H9 (cell line): ENCODE measurements at regions not wholly inside any gene's neighbourhood (a gene's known extent, or its start where the extent isn't known, plus 50 kb on each side); places are given as distances from the start of the nearest gene placed in this dataset.

Source experiments
- DNase-seq: peaks from one replicate; pipeline ENCODE4 v3.0.0-alpha.2; 2017
- H2AFZ ChIP-seq: one replicate; pipeline ENCODE4 v1.6.1; 2013; ENCODE audit warnings: mild to moderate bottlenecking, low read length, control low read depth, moderate library complexity
- H2AK5ac ChIP-seq: 2 replicates; pipeline ENCODE4 v1.6.1; 2013; ENCODE audit warnings: low read length, control low read depth, mixed read lengths; ENCODE audit not compliant: insufficient read length
- H2BK120ac ChIP-seq: one replicate; pipeline ENCODE4 v1.6.1; 2013; ENCODE audit warnings: low read depth, mild to moderate bottlenecking, low read length, control low read depth, inconsistent platforms; ENCODE audit not compliant: poor library complexity, severe bottlenecking
- H2BK12ac ChIP-seq: 2 replicates; pipeline ENCODE4 v1.6.1; 2013; ENCODE audit warnings: low read length, control low read depth, mixed read lengths, low read depth; ENCODE audit not compliant: insufficient read length
- H2BK15ac ChIP-seq: 2 replicates; pipeline ENCODE4 v1.6.1; 2013; ENCODE audit warnings: low read depth, low read length, control low read depth
- H2BK20ac ChIP-seq: one replicate; pipeline ENCODE4 v1.6.1; 2013; ENCODE audit warnings: low read depth, mild to moderate bottlenecking, low read length, control low read depth, inconsistent platforms; ENCODE audit not compliant: poor library complexity, severe bottlenecking
- H2BK5ac ChIP-seq: 2 replicates; pipeline ENCODE4 v1.6.1; 2013; ENCODE audit warnings: low read length, control low read depth, mixed read lengths; ENCODE audit not compliant: insufficient read length
- H3K14ac ChIP-seq: 2 replicates; pipeline ENCODE4 v1.6.1; 2013; ENCODE audit warnings: low read length, control low read depth; ENCODE audit not compliant: insufficient read depth
- H3K18ac ChIP-seq: 2 replicates; pipeline ENCODE4 v1.6.1; 2013; ENCODE audit warnings: low read depth, mild to moderate bottlenecking, mixed read lengths, low read length, control low read depth; ENCODE audit not compliant: insufficient read length
- H3K23ac ChIP-seq: 2 replicates; pipeline ENCODE4 v1.6.1; 2013; ENCODE audit warnings: low read length, control low read depth, mixed read lengths, low read depth; ENCODE audit not compliant: insufficient read length
- H3K23me2 ChIP-seq: 2 replicates; pipeline ENCODE4 v1.6.1; 2013; ENCODE audit warnings: low read depth, mild to moderate bottlenecking, mixed read lengths, low read length, control low read depth; ENCODE audit not compliant: insufficient read length, poor library complexity, severe bottlenecking
- H3K27ac ChIP-seq: 2 replicates; pipeline ENCODE4 v1.5.1; 2013; ENCODE audit warnings: low read length, control low read depth, mixed read lengths, low read depth; ENCODE audit not compliant: insufficient read length
- H3K27me3 ChIP-seq: 2 replicates; pipeline ENCODE4 v1.6.1; 2013; ENCODE audit warnings: low read length, control low read depth, inconsistent platforms; ENCODE audit not compliant: insufficient read depth
- H3K4ac ChIP-seq: 2 replicates; pipeline ENCODE4 v1.6.1; 2013; ENCODE audit warnings: low read depth, mild to moderate bottlenecking, control low read depth, inconsistent platforms, low read length, moderate library complexity
- H3K4me1 ChIP-seq: 2 replicates; pipeline ENCODE4 v1.6.1; 2013; ENCODE audit warnings: low read length, control low read depth, inconsistent platforms; ENCODE audit not compliant: insufficient read depth
- H3K4me2 ChIP-seq: 2 replicates; pipeline ENCODE4 v1.6.1; 2013; ENCODE audit warnings: low read length, control low read depth, mixed read lengths; ENCODE audit not compliant: insufficient read length, insufficient read depth
- H3K56ac ChIP-seq: 2 replicates; pipeline ENCODE4 v1.6.1; 2013; ENCODE audit warnings: low read depth, mild to moderate bottlenecking, mixed read lengths, low read length, control low read depth; ENCODE audit not compliant: insufficient read length
- H3K79me1 ChIP-seq: 2 replicates; pipeline ENCODE4 v1.6.1; 2013; ENCODE audit warnings: low read depth, mild to moderate bottlenecking, moderate library complexity, low read length, control low read depth, inconsistent platforms; ENCODE audit not compliant: insufficient read depth, poor library complexity, severe bottlenecking
- H3K79me2 ChIP-seq: 2 replicates; pipeline ENCODE4 v1.6.1; 2013; ENCODE audit warnings: low read length, control low read depth, inconsistent platforms; ENCODE audit not compliant: insufficient read depth
- H3K9ac ChIP-seq: 2 replicates; pipeline ENCODE4 v1.6.1; 2013; ENCODE audit warnings: low read length, control low read depth, mixed read lengths; ENCODE audit not compliant: insufficient read length; ENCODE audit errors: extremely low read depth
- H3K9me3 ChIP-seq: one replicate; pipeline ENCODE4 v1.6.1; 2013; ENCODE audit warnings: low read depth, low read length, inconsistent platforms; ENCODE audit not compliant: control insufficient read depth
- H3T11ph ChIP-seq: one replicate; pipeline ENCODE4 v1.6.1; 2013; ENCODE audit warnings: mild to moderate bottlenecking, low read length, control low read depth, inconsistent platforms
- H4K20me1 ChIP-seq: one replicate; pipeline ENCODE4 v1.6.1; 2013; ENCODE audit not compliant: control insufficient read depth, insufficient read length, insufficient read depth
- H4K5ac ChIP-seq: 2 replicates; pipeline ENCODE4 v1.6.1; 2013; ENCODE audit warnings: low read depth, mild to moderate bottlenecking, mixed read lengths, low read length, control low read depth; ENCODE audit not compliant: insufficient read length
- H4K8ac ChIP-seq: replicated peaks from 2 replicates; pipeline ENCODE4 v1.6.1; 2013; ENCODE audit warnings: low read length, control low read depth, mixed read lengths, low read depth; ENCODE audit not compliant: insufficient read length
- H4K91ac ChIP-seq: 2 replicates; pipeline ENCODE4 v1.6.1; 2013; ENCODE audit warnings: low read depth, mild to moderate bottlenecking, moderate library complexity, mixed read lengths, low read length, control low read depth; ENCODE audit not compliant: insufficient read length
- H3K27ac Mint-ChIP-seq, 3 experiments: 2 replicates in 2 of 3; 3 replicates in 1 of 3; pipeline ENCODE4 v1.8.0; 2020 to 2021; ENCODE audit warnings: mixed read lengths in 3 of 3, mild to moderate bottlenecking in 1 of 3, moderate library complexity in 1 of 3
- H3K27me3 Mint-ChIP-seq: 2 replicates; pipeline ENCODE4 v1.8.0; 2021; ENCODE audit warnings: low read depth, mild to moderate bottlenecking, moderate library complexity, mixed read lengths
- H3K36me3 Mint-ChIP-seq, 3 experiments: 2 replicates in 2 of 3; 3 replicates in 1 of 3; pipeline ENCODE4 v1.8.0; 2020 to 2021; ENCODE audit warnings: low read depth in 3 of 3, mixed read lengths in 3 of 3; ENCODE audit not compliant: insufficient read depth in 1 of 3
- H3K4me1 Mint-ChIP-seq, 2 experiments: 2 replicates each; pipeline ENCODE4 v1.8.0; 2020; ENCODE audit warnings: mixed read lengths in 2 of 2
- H3K4me3 Mint-ChIP-seq, 2 experiments: 2 replicates in 1 of 2; 3 replicates in 1 of 2; pipeline ENCODE4 v1.8.0; 2020 to 2021; ENCODE audit warnings: mild to moderate bottlenecking in 2 of 2, mixed read lengths in 2 of 2, moderate library complexity in 1 of 2
- H3K9me3 Mint-ChIP-seq, 2 experiments: 2 replicates in 1 of 2; 3 replicates in 1 of 2; pipeline ENCODE4 v1.8.0; 2020; ENCODE audit warnings: mild to moderate bottlenecking in 2 of 2, mixed read lengths in 2 of 2, moderate library complexity in 1 of 2
- CTCF ChIP-seq: fragments of 200-600 bp; sonication (generic); conservative IDR thresholded peaks from 3 replicates; pipeline ENCODE4 v1.8.0; 2021; ENCODE audit warnings: antibody characterized with exemption, mild to moderate bottlenecking
- WGBS: extraction: QIAGEN DNeasy Blood & Tissue Kit; methylation state at CpG from one replicate; pipeline ENCODE4 v1.1.7; 2013; ENCODE audit warnings: missing lambda C conversion rate, low lambda C conversion rate, mixed read lengths; ENCODE audit not compliant: insufficient read length; ENCODE audit errors: extremely low coverage; 5-methylcytosine and 5-hydroxymethylcytosine counted together

- no peaks in the 10 kb centered on the region for H3K9me3 Mint-ChIP-seq
- H3K9ac ChIP-seq = no peak overlapping the region
- H2AFZ ChIP-seq = no peak overlapping the region
- H4K20me1 ChIP-seq = no peaks in the 10 kb centered on the region
- H3K23me2 ChIP-seq = no peaks in the 10 kb centered on the region
- no peak overlapping the region for H3K4ac ChIP-seq
- no peak overlapping the region for H3K27ac ChIP-seq
- no peak for DNase-seq
- H3K36me3 Mint-ChIP-seq = no peaks in the 10 kb centered on the region
- no peak overlapping the region for H3K14ac ChIP-seq
- H3K9me3 ChIP-seq = no peaks in the 10 kb centered on the region
- H2AK5ac ChIP-seq = no peak overlapping the region
- H2BK20ac ChIP-seq = no peak overlapping the region
- H3K4me1 ChIP-seq = no peaks in the 10 kb centered on the region
- H3K4me3 Mint-ChIP-seq = no peak overlapping the region
- H3K4me1 Mint-ChIP-seq = peaks cover 0 to 3% of the 10 kb centered on the region in 2 experiments; a peak in 2 of 4 replicates
- WGBS = no CpG with 5 or more reads among the region's 11 CpGs
- peak overlapping the region; percentile 12 for H3T11ph ChIP-seq
- H3K56ac ChIP-seq = no peak overlapping the region
- no peak for TF ChIP-seq CTCF
- no peak overlapping the region for H4K8ac ChIP-seq
- no peak overlapping the region for H3K23ac ChIP-seq
- H2BK15ac ChIP-seq = no peak overlapping the region
- no peaks in the 10 kb centered on the region for H3K79me2 ChIP-seq
- no peaks in the 10 kb centered on the region for H3K27me3 ChIP-seq
- H2BK5ac ChIP-seq = no peak overlapping the region
- no peak overlapping the region for H3K18ac ChIP-seq
- H2BK12ac ChIP-seq = no peak overlapping the region
- no peak overlapping the region for H4K5ac ChIP-seq
- H3K27ac Mint-ChIP-seq = peak overlapping the region in 1 of 3 experiments; percentile 33; a peak in 1 of 7 replicates
- H4K91ac ChIP-seq = no peak overlapping the region
- H3K27me3 Mint-ChIP-seq = no peaks in the 10 kb centered on the region; the same call in 1 of the 2 replicates
- no peaks in the 10 kb centered on the region for H3K79me1 ChIP-seq
- no peak overlapping the region for H2BK120ac ChIP-seq
- H3K4me2 ChIP-seq = no peak overlapping the region
Observed at GRCh38 chr6:148271711-148272439, 70.8 kb upstream of the SASH1 start.
